HG02885 (cell line): ENCODE measurements at regions not wholly inside any gene's neighbourhood (a gene's known extent, or its start where the extent isn't known, plus 50 kb on each side); places are given as distances from the start of the nearest gene placed in this dataset.
"Not testable (repeated sequence)": the region's sequence is repeated elsewhere in the genome, so short reads cannot be mapped to it uniquely, and the experiment has no call there.

ENCODE experiments used
- ATAC-seq: cut with Tn5 transposase; IDR thresholded peaks from one replicate; pipeline ENCODE4 v1.9.1; 2021; ENCODE audit warnings: mild to moderate bottlenecking; ENCODE audit not compliant: unreplicated experiment, poor library complexity

GRCh38 chr2:117587310-117587709 lies 227.2 kb upstream of the DDX18 start:
- ATAC-seq = no peak

- no peak for ATAC-seq
These were observed 211.4 kb upstream of the DDX18 start for GRCh38 chr2:117603060-117603459.

- ATAC-seq = no peak
These were observed 210.9 kb upstream of the DDX18 start for GRCh38 chr2:117603567-117603966.

GRCh38 chr2:117607202-117607601 lies 207.3 kb upstream of the DDX18 start:
- ATAC-seq = no peak

GRCh38 chr2:117613101-117613500 lies 201.4 kb upstream of the DDX18 start:
- ATAC-seq = no peak

GRCh38 chr2:117614296-117614695 lies 200.2 kb upstream of the DDX18 start:
- no peak for ATAC-seq

- no peak for ATAC-seq
These were observed 199.5 kb upstream of the DDX18 start for GRCh38 chr2:117614823-117615534.

- ATAC-seq = no peak
These were observed 195.9 kb upstream of the DDX18 start for GRCh38 chr2:117618607-117619006.

- ATAC-seq = no peak
These were observed 193.2 kb upstream of the DDX18 start for GRCh38 chr2:117621326-117621725.

- ATAC-seq = not testable (repeated sequence)
These were observed 191.3 kb upstream of the DDX18 start for GRCh38 chr2:117623175-117623574.

- no peak for ATAC-seq
These were observed 183.1 kb upstream of the DDX18 start for GRCh38 chr2:117631152-117631945.

- ATAC-seq = no peak
These were observed 179.0 kb upstream of the DDX18 start for GRCh38 chr2:117635481-117635880.

- no peak for ATAC-seq
These were observed 175.1 kb upstream of the DDX18 start for GRCh38 chr2:117639401-117639800.

- no peak for ATAC-seq
These were observed 170.1 kb upstream of the DDX18 start for GRCh38 chr2:117644403-117644802.

GRCh38 chr2:117645458-117645857 lies 169.0 kb upstream of the DDX18 start:
- no peak for ATAC-seq

GRCh38 chr2:117646099-117646498 lies 168.4 kb upstream of the DDX18 start:
- ATAC-seq = no peak

- ATAC-seq = no peak
These were observed 167.6 kb upstream of the DDX18 start for GRCh38 chr2:117646872-117647271.

GRCh38 chr2:117656546-117656945 lies 157.9 kb upstream of the DDX18 start:
- ATAC-seq = no peak

- no peak for ATAC-seq
These were observed 152.9 kb upstream of the DDX18 start for GRCh38 chr2:117661619-117662018.

- ATAC-seq = no peak
These were observed 140.3 kb upstream of the DDX18 start for GRCh38 chr2:117674172-117674571.

- ATAC-seq = no peak
These were observed 134.5 kb upstream of the DDX18 start for GRCh38 chr2:117679952-117680351.

GRCh38 chr2:117684919-117685318 lies 129.6 kb upstream of the DDX18 start:
- no peak for ATAC-seq
